Liver (tissue), 8 donors: ENCODE measurements at regions not wholly inside any gene's neighbourhood (a gene's known extent, or its start where the extent isn't known, plus 50 kb on each side); places are given as distances from the start of the nearest gene placed in this dataset.

Experiments used
- DNase-seq: peaks from one replicate; pipeline ENCODE4 v3.0.0-alpha.2; 2017; ENCODE audit warnings: low spot score
- H3K27ac ChIP-seq, 2 donors: one replicate each; pipeline ENCODE4 v1.7.0; 2013; ENCODE audit warnings: inconsistent platforms in 2 of 2, low read length in 2 of 2, control low read depth in 1 of 2, low read depth in 1 of 2, mild to moderate bottlenecking in 1 of 2
- H3K27me3 ChIP-seq, 4 donors: one replicate each; pipeline versions ENCODE4 v1.6.1 to v1.7.0; 2013; ENCODE audit warnings: low read length in 3 of 4, inconsistent platforms in 1 of 4, mild to moderate bottlenecking in 1 of 4, moderate library complexity in 1 of 4; ENCODE audit not compliant: control insufficient read depth in 4 of 4, insufficient read depth in 4 of 4
- H3K36me3 ChIP-seq, 4 donors: one replicate each; pipeline versions ENCODE4 v1.6.1 to v1.7.0; 2013; ENCODE audit warnings: low read length in 3 of 4, mild to moderate bottlenecking in 3 of 4, low read depth in 1 of 4, moderate library complexity in 1 of 4; ENCODE audit not compliant: control insufficient read depth in 4 of 4, insufficient read depth in 3 of 4
- H3K4me1 ChIP-seq, 4 donors: one replicate each; pipeline versions ENCODE4 v1.6.1 to v1.7.0; 2013; ENCODE audit warnings: low read length in 3 of 4, mild to moderate bottlenecking in 3 of 4, moderate library complexity in 1 of 4; ENCODE audit not compliant: control insufficient read depth in 4 of 4, insufficient read depth in 4 of 4
- H3K4me3 ChIP-seq, 3 donors: one replicate each; pipeline versions ENCODE4 v1.6.1 to v1.7.0; 2013; ENCODE audit warnings: low read length in 3 of 3, control low read depth in 1 of 3, low read depth in 1 of 3, mild to moderate bottlenecking in 1 of 3
- H3K9ac ChIP-seq, 2 donors: one replicate each; pipeline ENCODE4 v1.7.0; 2013; ENCODE audit warnings: low read length in 2 of 2, mild to moderate bottlenecking in 2 of 2, moderate library complexity in 2 of 2, control low read depth in 1 of 2, low read depth in 1 of 2
- H3K9me3 ChIP-seq, 4 donors: one replicate each; pipeline versions ENCODE4 v1.6.1 to v1.7.0; 2013; ENCODE audit warnings: low read length in 3 of 4; ENCODE audit not compliant: control insufficient read depth in 4 of 4
- EGR1 ChIP-seq, 2 donors: IDR thresholded peaks; 2 replicates each; pipeline ENCODE4 v1.6.1; 2016 to 2018; ENCODE audit warnings: antibody characterized with exemption in 2 of 2, low read depth in 2 of 2
- FOXA1 ChIP-seq: IDR thresholded peaks from 2 replicates; pipeline ENCODE4 v1.6.1; 2016; ENCODE audit warnings: antibody characterized with exemption
- FOXA2 ChIP-seq: IDR thresholded peaks from 2 replicates; pipeline ENCODE4 v1.6.1; 2016; ENCODE audit warnings: antibody characterized with exemption
- GABPA ChIP-seq, 2 donors: IDR thresholded peaks in 1 of 2; conservative IDR thresholded peaks in 1 of 2; 2 replicates each; pipeline ENCODE4 v1.6.1; 2016; ENCODE audit warnings: antibody characterized with exemption in 2 of 2, mild to moderate bottlenecking in 1 of 2, moderate library complexity in 1 of 2
- HNF4A ChIP-seq, 2 donors: conservative IDR thresholded peaks; 2 replicates each; pipeline ENCODE4 v1.6.1; 2016; ENCODE audit warnings: antibody characterized with exemption in 2 of 2, mild to moderate bottlenecking in 2 of 2
- HNF4G ChIP-seq: IDR thresholded peaks from 2 replicates; pipeline ENCODE4 v1.6.1; 2016; ENCODE audit warnings: antibody characterized with exemption
- JUND ChIP-seq, 2 donors: IDR thresholded peaks; 2 replicates each; pipeline ENCODE4 v1.6.1; 2016; ENCODE audit warnings: antibody characterized with exemption in 2 of 2
- NR2F2 ChIP-seq: IDR thresholded peaks from 2 replicates; pipeline ENCODE4 v1.6.1; 2016; ENCODE audit warnings: antibody characterized with exemption
- RAD21 ChIP-seq, 2 donors: IDR thresholded peaks; 2 replicates each; pipeline ENCODE4 v1.6.1; 2016; ENCODE audit warnings: antibody characterized with exemption in 2 of 2, mild to moderate bottlenecking in 2 of 2
- RXRA ChIP-seq, 2 donors: IDR thresholded peaks; 2 replicates each; pipeline ENCODE4 v1.6.1; 2017 to 2018; ENCODE audit warnings: antibody characterized with exemption in 2 of 2, mild to moderate bottlenecking in 1 of 2
- SP1 ChIP-seq: IDR thresholded peaks from 2 replicates; pipeline ENCODE4 v1.6.1; 2018; ENCODE audit warnings: antibody characterized with exemption, mild to moderate bottlenecking
- TAF1 ChIP-seq: conservative IDR thresholded peaks from 2 replicates; pipeline ENCODE4 v1.6.1; 2016; ENCODE audit warnings: antibody characterized with exemption, mild to moderate bottlenecking
- YY1 ChIP-seq: IDR thresholded peaks from 2 replicates; pipeline ENCODE4 v1.6.1; 2016; ENCODE audit warnings: antibody characterized with exemption, mild to moderate bottlenecking
- ZBTB33 ChIP-seq: IDR thresholded peaks from 2 replicates; pipeline ENCODE4 v1.6.1; 2016; ENCODE audit warnings: antibody characterized with exemption
- WGBS: extraction: QIAGEN DNeasy Blood & Tissue Kit; methylation state at CpG from one replicate; pipeline ENCODE4 v1.1.7; 2013; 5-methylcytosine and 5-hydroxymethylcytosine counted together
- TF ChIP-seq, protein P1 (sequence below): IDR thresholded peaks from 2 replicates; pipeline ENCODE4 v1.6.1; 2016; ENCODE audit warnings: antibody characterized with exemption, mild to moderate bottlenecking
- TF ChIP-seq, protein P2 (sequence below): fragments of 150-350 bp; IDR thresholded peaks from 2 replicates; pipeline ENCODE4 v1.5.1; 2017; ENCODE audit warnings: improper control_type of control experiment, low read depth, low read length; ENCODE audit not compliant: missing input control
- TF ChIP-seq, protein P3 (sequence below): IDR thresholded peaks from 2 replicates; pipeline ENCODE4 v1.6.1; 2016; ENCODE audit warnings: antibody characterized with exemption
- TF ChIP-seq, protein P4 (sequence below): IDR thresholded peaks from 2 replicates; pipeline ENCODE4 v1.6.1; 2016; ENCODE audit warnings: antibody characterized with exemption
- donor health status: healthy.
- donor health status: healthy.
- donor health status: healthy.
- donor health status: healthy.
- donor health status: healthy.

DNA sequence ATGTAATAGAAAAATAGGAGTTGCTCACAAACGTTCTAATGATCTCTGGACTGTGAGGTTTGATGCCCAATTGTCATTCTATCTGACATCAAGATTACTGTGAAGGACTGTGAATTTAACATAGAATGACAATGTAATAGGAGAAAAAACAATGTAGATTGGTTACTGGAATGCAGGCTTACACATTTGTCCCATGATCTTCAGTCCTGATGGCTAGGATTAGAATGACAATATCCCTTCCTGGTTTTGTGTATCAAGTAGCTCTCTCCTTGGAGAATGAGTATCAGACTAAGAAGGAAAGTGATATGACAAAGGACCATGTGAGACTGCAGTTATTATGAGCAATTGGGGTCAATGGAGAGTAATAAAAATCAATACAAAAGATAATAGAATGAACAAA is 862.2 kb upstream of the C9orf72 start:
- no peak for TF ChIP-seq SP1
- no peak for DNase-seq
- H3K4me1 ChIP-seq, result no peaks in the 10 kb centered on the region
- H3K9ac ChIP-seq, result no peak overlapping the region
- H3K27ac ChIP-seq, result no peak overlapping the region
- H3K27me3 ChIP-seq, result no peaks in the 10 kb centered on the region
- no peaks in the 10 kb centered on the region for H3K9me3 ChIP-seq
- 43% methylated on average over 1 of the region's 1 CpG for WGBS
- no peaks in the 10 kb centered on the region for H3K36me3 ChIP-seq
- H3K4me3 ChIP-seq, result no peak overlapping the region

GRCh38 chr9:28439688-28440087 is 866.4 kb upstream of the C9orf72 start:
- H3K9ac ChIP-seq, result no peak overlapping the region

More at GRCh38 chr9:28439688-28440087, 866.4 kb upstream of the C9orf72 start:
- Histone ChIP-seq H3K27ac (no peak overlapping the region), H3K9me3 (peaks cover 1 to 7% (median 7%) of the 10 kb centered on the region in 4 donors), H3K4me1 (no peaks in the 10 kb centered on the region), H3K4me3 (no peak overlapping the region), H3K27me3 (no peaks in the 10 kb centered on the region), H3K36me3 (no peaks in the 10 kb centered on the region)
- WGBS, result 76% methylated on average over 3 of the region's 3 CpGs
- no peak for DNase-seq
- TF ChIP-seq HNF4G, result no peak
- no peak for TF ChIP-seq HNF4A (conservative IDR thresholded peaks at IDR 0.05)
- TF ChIP-seq FOXA2, result no peak
- no peak for TF ChIP-seq GABPA (IDR thresholded peaks at IDR 0.05 in 1 of 2, conservative IDR thresholded peaks at IDR 0.05 in 1 of 2)
- TF ChIP-seq JUND (IDR thresholded peaks at IDR 0.05), result no peak
- TF ChIP-seq YY1, result no peak
- TF ChIP-seq ZBTB33, result no peak
- no peak for TF ChIP-seq RAD21 (IDR thresholded peaks at IDR 0.05)
- no peak for TF ChIP-seq FOXA1
- TF ChIP-seq NR2F2, result no peak
- no peak for TF ChIP-seq SP1
- TF ChIP-seq, protein P1, sequence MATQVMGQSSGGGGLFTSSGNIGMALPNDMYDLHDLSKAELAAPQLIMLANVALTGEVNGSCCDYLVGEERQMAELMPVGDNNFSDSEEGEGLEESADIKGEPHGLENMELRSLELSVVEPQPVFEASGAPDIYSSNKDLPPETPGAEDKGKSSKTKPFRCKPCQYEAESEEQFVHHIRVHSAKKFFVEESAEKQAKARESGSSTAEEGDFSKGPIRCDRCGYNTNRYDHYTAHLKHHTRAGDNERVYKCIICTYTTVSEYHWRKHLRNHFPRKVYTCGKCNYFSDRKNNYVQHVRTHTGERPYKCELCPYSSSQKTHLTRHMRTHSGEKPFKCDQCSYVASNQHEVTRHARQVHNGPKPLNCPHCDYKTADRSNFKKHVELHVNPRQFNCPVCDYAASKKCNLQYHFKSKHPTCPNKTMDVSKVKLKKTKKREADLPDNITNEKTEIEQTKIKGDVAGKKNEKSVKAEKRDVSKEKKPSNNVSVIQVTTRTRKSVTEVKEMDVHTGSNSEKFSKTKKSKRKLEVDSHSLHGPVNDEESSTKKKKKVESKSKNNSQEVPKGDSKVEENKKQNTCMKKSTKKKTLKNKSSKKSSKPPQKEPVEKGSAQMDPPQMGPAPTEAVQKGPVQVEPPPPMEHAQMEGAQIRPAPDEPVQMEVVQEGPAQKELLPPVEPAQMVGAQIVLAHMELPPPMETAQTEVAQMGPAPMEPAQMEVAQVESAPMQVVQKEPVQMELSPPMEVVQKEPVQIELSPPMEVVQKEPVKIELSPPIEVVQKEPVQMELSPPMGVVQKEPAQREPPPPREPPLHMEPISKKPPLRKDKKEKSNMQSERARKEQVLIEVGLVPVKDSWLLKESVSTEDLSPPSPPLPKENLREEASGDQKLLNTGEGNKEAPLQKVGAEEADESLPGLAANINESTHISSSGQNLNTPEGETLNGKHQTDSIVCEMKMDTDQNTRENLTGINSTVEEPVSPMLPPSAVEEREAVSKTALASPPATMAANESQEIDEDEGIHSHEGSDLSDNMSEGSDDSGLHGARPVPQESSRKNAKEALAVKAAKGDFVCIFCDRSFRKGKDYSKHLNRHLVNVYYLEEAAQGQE, result no peak
- TF ChIP-seq EGR1 (IDR thresholded peaks at IDR 0.05; ENCODE audit: low read depth in 2 of 2), result no peak
- TF ChIP-seq TAF1, result no peak
- TF ChIP-seq, protein P2, sequence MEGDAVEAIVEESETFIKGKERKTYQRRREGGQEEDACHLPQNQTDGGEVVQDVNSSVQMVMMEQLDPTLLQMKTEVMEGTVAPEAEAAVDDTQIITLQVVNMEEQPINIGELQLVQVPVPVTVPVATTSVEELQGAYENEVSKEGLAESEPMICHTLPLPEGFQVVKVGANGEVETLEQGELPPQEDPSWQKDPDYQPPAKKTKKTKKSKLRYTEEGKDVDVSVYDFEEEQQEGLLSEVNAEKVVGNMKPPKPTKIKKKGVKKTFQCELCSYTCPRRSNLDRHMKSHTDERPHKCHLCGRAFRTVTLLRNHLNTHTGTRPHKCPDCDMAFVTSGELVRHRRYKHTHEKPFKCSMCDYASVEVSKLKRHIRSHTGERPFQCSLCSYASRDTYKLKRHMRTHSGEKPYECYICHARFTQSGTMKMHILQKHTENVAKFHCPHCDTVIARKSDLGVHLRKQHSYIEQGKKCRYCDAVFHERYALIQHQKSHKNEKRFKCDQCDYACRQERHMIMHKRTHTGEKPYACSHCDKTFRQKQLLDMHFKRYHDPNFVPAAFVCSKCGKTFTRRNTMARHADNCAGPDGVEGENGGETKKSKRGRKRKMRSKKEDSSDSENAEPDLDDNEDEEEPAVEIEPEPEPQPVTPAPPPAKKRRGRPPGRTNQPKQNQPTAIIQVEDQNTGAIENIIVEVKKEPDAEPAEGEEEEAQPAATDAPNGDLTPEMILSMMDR, result no peak
- TF ChIP-seq, protein P3, sequence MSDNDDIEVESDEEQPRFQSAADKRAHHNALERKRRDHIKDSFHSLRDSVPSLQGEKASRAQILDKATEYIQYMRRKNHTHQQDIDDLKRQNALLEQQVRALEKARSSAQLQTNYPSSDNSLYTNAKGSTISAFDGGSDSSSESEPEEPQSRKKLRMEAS, result no peak
- TF ChIP-seq, protein P4, sequence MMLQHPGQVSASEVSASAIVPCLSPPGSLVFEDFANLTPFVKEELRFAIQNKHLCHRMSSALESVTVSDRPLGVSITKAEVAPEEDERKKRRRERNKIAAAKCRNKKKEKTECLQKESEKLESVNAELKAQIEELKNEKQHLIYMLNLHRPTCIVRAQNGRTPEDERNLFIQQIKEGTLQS, result no peak
- no peak for TF ChIP-seq RXRA (IDR thresholded peaks at IDR 0.05)
